Mesenchymal stem cell (in vitro differentiated cells and primary cell): ENCODE measurements at regions not wholly inside any gene's neighbourhood (a gene's known extent, or its start where the extent isn't known, plus 50 kb on each side); places are given as distances from the start of the nearest gene placed in this dataset.

Source experiments
- DNase-seq: peaks from one replicate; pipeline ENCODE4 v3.0.0-alpha.2; 2013
- H2AFZ ChIP-seq: one replicate; pipeline ENCODE4 v1.6.1; 2013; ENCODE audit warnings: low read depth, mild to moderate bottlenecking, control low read depth, inconsistent platforms, low read length, moderate library complexity
- H2AK5ac ChIP-seq: 2 replicates; pipeline ENCODE4 v1.6.1; 2013; ENCODE audit warnings: low read length, moderate library complexity, mild to moderate bottlenecking, inconsistent platforms; ENCODE audit not compliant: severe bottlenecking
- H2BK120ac ChIP-seq: one replicate; pipeline ENCODE4 v1.6.1; 2013; ENCODE audit warnings: low read depth, mild to moderate bottlenecking, inconsistent platforms, low read length, moderate library complexity
- H2BK12ac ChIP-seq, 2 experiments: one replicate each; pipeline ENCODE4 v1.6.1; 2013; ENCODE audit warnings: inconsistent platforms in 2 of 2, low read length in 2 of 2, mild to moderate bottlenecking in 2 of 2, moderate library complexity in 2 of 2, control low read depth in 1 of 2
- H2BK15ac ChIP-seq: one replicate; pipeline ENCODE4 v1.6.1; 2013; ENCODE audit warnings: mild to moderate bottlenecking, low read depth, inconsistent platforms; ENCODE audit not compliant: poor library complexity, severe bottlenecking
- H2BK5ac ChIP-seq: 2 replicates; pipeline ENCODE4 v1.6.1; 2013; ENCODE audit warnings: low read depth, mild to moderate bottlenecking, low read length, control low read depth, inconsistent platforms; ENCODE audit not compliant: poor library complexity, severe bottlenecking
- H3K14ac ChIP-seq, 2 experiments: one replicate each; pipeline ENCODE4 v1.6.1; 2013; ENCODE audit warnings: inconsistent platforms in 2 of 2, low read length in 2 of 2, control low read depth in 1 of 2, mild to moderate bottlenecking in 1 of 2, moderate library complexity in 1 of 2
- H3K18ac ChIP-seq, 2 experiments: one replicate each; pipeline ENCODE4 v1.6.1; 2013; ENCODE audit warnings: inconsistent platforms in 2 of 2, low read length in 2 of 2, control low read depth in 1 of 2, low read depth in 1 of 2, mild to moderate bottlenecking in 1 of 2
- H3K23ac ChIP-seq, 2 experiments: one replicate each; pipeline ENCODE4 v1.6.1; 2013; ENCODE audit warnings: inconsistent platforms in 2 of 2, low read length in 2 of 2, mild to moderate bottlenecking in 2 of 2, moderate library complexity in 2 of 2, control low read depth in 1 of 2
- H3K27ac ChIP-seq: 2 replicates; pipeline ENCODE4 v1.5.1; 2013; ENCODE audit warnings: mild to moderate bottlenecking, moderate library complexity, low read length, control low read depth, inconsistent platforms; ENCODE audit not compliant: poor library complexity, severe bottlenecking
- H3K27me3 ChIP-seq, 2 experiments: 2 replicates each; pipeline versions ENCODE4 v1.6.1 to v1.7.0; 2013; ENCODE audit warnings: low read length in 2 of 2, mild to moderate bottlenecking in 2 of 2, moderate library complexity in 2 of 2, control low read depth in 1 of 2, inconsistent platforms in 1 of 2; ENCODE audit not compliant: control insufficient read depth in 1 of 2, insufficient read depth in 1 of 2
- H3K36me3 ChIP-seq, 2 experiments: 2 replicates each; pipeline versions ENCODE4 v1.6.1 to v1.7.0; 2013; ENCODE audit warnings: low read length in 2 of 2, control low read depth in 1 of 2, inconsistent platforms in 1 of 2, low read depth in 1 of 2, mild to moderate bottlenecking in 1 of 2; ENCODE audit not compliant: insufficient read depth in 2 of 2, control insufficient read depth in 1 of 2
- H3K4ac ChIP-seq, 2 experiments: one replicate each; pipeline ENCODE4 v1.6.1; 2013; ENCODE audit warnings: inconsistent platforms in 2 of 2, low read length in 2 of 2, mild to moderate bottlenecking in 2 of 2, moderate library complexity in 2 of 2, control low read depth in 1 of 2, low read depth in 1 of 2
- H3K4me1 ChIP-seq: 2 replicates; pipeline ENCODE4 v1.6.1; 2013; ENCODE audit warnings: low read depth, low read length, control low read depth; ENCODE audit not compliant: control insufficient read depth, insufficient read depth
- H3K4me2 ChIP-seq: 2 replicates; pipeline ENCODE4 v1.6.1; 2013; ENCODE audit warnings: low read length, mild to moderate bottlenecking, inconsistent platforms; ENCODE audit not compliant: poor library complexity, severe bottlenecking
- H3K4me3 ChIP-seq, 2 experiments: 2 replicates each; pipeline versions ENCODE4 v1.5.1 to v1.7.0; 2013; ENCODE audit warnings: low read length in 2 of 2, mild to moderate bottlenecking in 2 of 2, control low read depth in 1 of 2, low read depth in 1 of 2; ENCODE audit not compliant: insufficient read depth in 1 of 2
- H3K79me1 ChIP-seq: replicated peaks from 2 replicates; pipeline ENCODE4 v1.6.1; 2013; ENCODE audit warnings: mild to moderate bottlenecking, control low read depth, low read length, inconsistent platforms; ENCODE audit not compliant: poor library complexity, severe bottlenecking
- H3K9ac ChIP-seq: 2 replicates; pipeline ENCODE4 v1.7.0; 2013; ENCODE audit warnings: mild to moderate bottlenecking, low read length, moderate library complexity
- H3K9me3 ChIP-seq: 2 replicates; pipeline ENCODE4 v1.7.0; 2013; ENCODE audit warnings: mild to moderate bottlenecking, low read length; ENCODE audit not compliant: control insufficient read depth
- H4K8ac ChIP-seq: one replicate; pipeline ENCODE4 v1.6.1; 2013; ENCODE audit warnings: inconsistent platforms, mild to moderate bottlenecking, low read length, moderate library complexity
- H4K91ac ChIP-seq: one replicate; pipeline ENCODE4 v1.6.1; 2013; ENCODE audit warnings: mild to moderate bottlenecking, low read length, inconsistent platforms
- WGBS: methylation state at CpG from one replicate; pipeline ENCODE4 v1.1.7; 2013; ENCODE audit warnings: mixed read lengths; 5-methylcytosine and 5-hydroxymethylcytosine counted together

GRCh38 chr3:16081661-16082060, 92.8 kb upstream of the GALNT15 start:
- H3K18ac ChIP-seq = no peak overlapping the region
- peak overlapping the region in 1 of 2 experiments; percentile 7 for H3K4me3 ChIP-seq
- no peaks in the 10 kb centered on the region for H3K27me3 ChIP-seq
- H3K79me1 ChIP-seq = no peaks in the 10 kb centered on the region
- H2BK5ac ChIP-seq = no peak overlapping the region
- no peak overlapping the region for H3K9ac ChIP-seq
- no peak overlapping the region for H3K27ac ChIP-seq
- H3K4me2 ChIP-seq = no peak overlapping the region
- H2BK15ac ChIP-seq = no peak overlapping the region
- peaks cover 23% of the 10 kb centered on the region for H3K9me3 ChIP-seq
- H2AFZ ChIP-seq = no peak overlapping the region
- H4K91ac ChIP-seq = no peak overlapping the region
- H2BK12ac ChIP-seq = no peak overlapping the region
- no peak overlapping the region for H3K4ac ChIP-seq
- H3K14ac ChIP-seq = no peak overlapping the region
- peaks cover 2% of the 10 kb centered on the region for H3K4me1 ChIP-seq
- H3K23ac ChIP-seq = no peak overlapping the region
- no peak overlapping the region for H2AK5ac ChIP-seq
- H3K36me3 ChIP-seq = peaks cover 0 to 4% of the 10 kb centered on the region in 2 experiments
- no peak for DNase-seq
- WGBS = 84% methylated on average over 3 of the region's 3 CpGs
- no peak overlapping the region for H4K8ac ChIP-seq
- H2BK120ac ChIP-seq = no peak overlapping the region

- Histone ChIP-seq H3K4me1 (no peaks in the 10 kb centered on the region), H3K23ac (no peak overlapping the region), H3K27ac (no peak overlapping the region), H4K91ac (no peak overlapping the region), H3K18ac (no peak overlapping the region), H3K4me2 (no peak overlapping the region), H2BK120ac (no peak overlapping the region), H3K9me3 (peaks cover 19% of the 10 kb centered on the region), H4K8ac (no peak overlapping the region), H3K79me1 (no peaks in the 10 kb centered on the region), H3K14ac (no peak overlapping the region), H3K9ac (peak overlapping the region; percentile 71), H2AK5ac (no peak overlapping the region), H3K4ac (no peak overlapping the region), H3K4me3 (no peak overlapping the region), H3K27me3 (no peaks in the 10 kb centered on the region), H2BK5ac (no peak overlapping the region), H2AFZ (no peak overlapping the region), H2BK12ac (no peak overlapping the region), H2BK15ac (no peak overlapping the region), H3K36me3 (no peaks in the 10 kb centered on the region)
- no peak for DNase-seq
- 64% methylated on average over 2 of the region's 4 CpGs for WGBS
These were observed 89.6 kb upstream of the GALNT15 start for GRCh38 chr3:16084887-16085286.

- Histone ChIP-seq H3K23ac (no peak overlapping the region), H4K91ac (no peak overlapping the region), H2BK5ac (no peak overlapping the region), H2BK12ac (no peak overlapping the region), H3K9ac (peak overlapping the region; percentile 71), H3K9me3 (peaks cover 17% of the 10 kb centered on the region), H3K4me3 (peak overlapping the region in 1 of 2 experiments; percentile 10), H2BK15ac (no peak overlapping the region), H3K36me3 (no peaks in the 10 kb centered on the region), H3K27ac (no peak overlapping the region), H3K4me1 (no peaks in the 10 kb centered on the region), H3K4ac (no peak overlapping the region), H2BK120ac (no peak overlapping the region), H3K14ac (no peak overlapping the region), H3K18ac (no peak overlapping the region), H3K27me3 (no peaks in the 10 kb centered on the region), H3K79me1 (no peaks in the 10 kb centered on the region), H3K4me2 (no peak overlapping the region), H2AK5ac (no peak overlapping the region), H4K8ac (no peak overlapping the region), H2AFZ (no peak overlapping the region)
- no peak for DNase-seq
- WGBS = 67% methylated on average over 4 of the region's 4 CpGs
These were observed 89.1 kb upstream of the GALNT15 start for GRCh38 chr3:16085410-16085809.

GRCh38 chr3:16085884-16086608, 88.4 kb upstream of the GALNT15 start:
- WGBS = 94% methylated on average over 13 of the region's 13 CpGs
- H3K27ac ChIP-seq = no peak overlapping the region

More at GRCh38 chr3:16085884-16086608, 88.4 kb upstream of the GALNT15 start:
- no peak overlapping the region for H4K91ac ChIP-seq
- H3K79me1 ChIP-seq = no peaks in the 10 kb centered on the region
- no peak for DNase-seq
- no peak overlapping the region for H2AFZ ChIP-seq
- H3K4me1 ChIP-seq = peaks cover 1% of the 10 kb centered on the region
- no peak overlapping the region for H2BK120ac ChIP-seq
- H2BK12ac ChIP-seq = no peak overlapping the region
- peak overlapping the region; percentile 71 for H3K9ac ChIP-seq
- no peak overlapping the region for H3K18ac ChIP-seq
- H3K4me2 ChIP-seq = no peak overlapping the region
- no peaks in the 10 kb centered on the region for H3K27me3 ChIP-seq
- H3K4ac ChIP-seq = no peak overlapping the region
- H3K4me3 ChIP-seq = peak overlapping the region in 1 of 2 experiments; percentile 10
- H2BK5ac ChIP-seq = no peak overlapping the region
- no peak overlapping the region for H4K8ac ChIP-seq
- H2BK15ac ChIP-seq = no peak overlapping the region
- no peak overlapping the region for H3K23ac ChIP-seq
- H3K36me3 ChIP-seq = no peaks in the 10 kb centered on the region
- no peak overlapping the region for H3K14ac ChIP-seq
- no peak overlapping the region for H2AK5ac ChIP-seq
- H3K9me3 ChIP-seq = peaks cover 11% of the 10 kb centered on the region
